Right ventricle myocardium inferior (tissue), 1 donor: ENCODE measurements at regions not wholly inside any gene's neighbourhood (a gene's known extent, or its start where the extent isn't known, plus 50 kb on each side); places are given as distances from the start of the nearest gene placed in this dataset.
A peak's percentile ranks its signal among the peaks of the same experiment; 100 is the strongest.

Experiments
- ATAC-seq: fragments of 200-7000 bp; cut with Tn5 transposase; one replicate; pipeline ENCODE4 v1.9.1; 2020; ENCODE audit warnings: mild to moderate bottlenecking, moderate library complexity
- DNase-seq: peaks from one replicate; pipeline ENCODE4 v3.0.0; 2021; ENCODE audit errors: missing footprints
- intact Hi-C: fragments of 100-400 bp; cut with DNase I; formaldehyde crosslinking; loops from one replicate; pipeline ENCODE4 v1.11.0; 2022
- donor health status: DM: no; HTN: yes; CAD: no; lungs with severe emphysema.

DNA sequence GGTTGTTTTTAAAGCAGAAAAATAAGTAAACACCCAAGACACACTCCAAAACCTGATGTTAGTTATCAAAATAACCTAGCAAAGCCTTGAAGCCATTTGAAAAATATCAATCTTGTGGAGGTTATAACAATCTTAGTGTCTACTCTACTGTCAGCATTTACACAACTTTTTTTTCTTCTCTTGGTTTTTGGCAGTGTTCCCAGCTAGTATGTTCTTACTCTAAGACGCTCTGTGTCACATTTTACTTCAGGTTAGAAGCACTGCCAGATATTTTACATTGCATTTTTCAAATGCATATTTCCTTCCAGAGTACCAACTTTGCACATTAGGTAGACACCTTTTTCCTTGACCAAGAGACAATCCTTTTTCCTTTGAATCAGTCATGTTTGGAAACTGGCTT lies 114.0 kb upstream of the INPP4B start:
- DNase-seq (no peak), ATAC-seq (no peak)
- intact Hi-C loops: no loop called here

- ATAC-seq (peak; percentile 70), DNase-seq (no peak)
- intact Hi-C loops: no loop called here
Measured at GRCh38 chr4:142960867-142961644, 115.0 kb upstream of the INPP4B start.

GRCh38 chr4:142961866-142962265 lies 115.8 kb upstream of the INPP4B start:
- ATAC-seq (peak; percentile 79), DNase-seq (no peak)
- intact Hi-C loops: no loop called here

- no peak for ATAC-seq
- intact Hi-C loops: no loop called here
- no peak for DNase-seq
Measured at GRCh38 chr4:142974328-142974727, 128.2 kb upstream of the INPP4B start.

DNA sequence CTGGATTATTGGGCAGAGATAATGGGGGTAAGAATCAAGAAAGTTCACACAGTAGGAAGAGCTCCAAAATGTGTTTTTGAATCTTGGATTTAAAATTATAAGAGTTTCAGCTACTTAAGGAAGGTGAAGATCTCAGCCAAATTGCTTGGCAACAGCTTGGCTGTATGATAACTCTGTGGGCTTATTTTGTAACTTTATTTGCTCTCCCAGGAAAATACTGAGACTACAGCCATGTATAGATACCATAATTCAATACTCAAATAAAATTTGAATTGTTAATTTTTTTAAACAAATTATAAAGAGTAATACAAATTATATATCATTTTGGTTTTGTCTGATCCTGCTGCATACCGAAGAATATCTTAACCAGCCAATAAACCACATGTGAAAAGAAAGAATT lies 129.5 kb upstream of the INPP4B start:
- ATAC-seq (no peak), DNase-seq (no peak)
- intact Hi-C loops: no loop called here

GRCh38 chr4:142976482-142976881 lies 130.4 kb upstream of the INPP4B start:
- DNase-seq: no peak

DNA sequence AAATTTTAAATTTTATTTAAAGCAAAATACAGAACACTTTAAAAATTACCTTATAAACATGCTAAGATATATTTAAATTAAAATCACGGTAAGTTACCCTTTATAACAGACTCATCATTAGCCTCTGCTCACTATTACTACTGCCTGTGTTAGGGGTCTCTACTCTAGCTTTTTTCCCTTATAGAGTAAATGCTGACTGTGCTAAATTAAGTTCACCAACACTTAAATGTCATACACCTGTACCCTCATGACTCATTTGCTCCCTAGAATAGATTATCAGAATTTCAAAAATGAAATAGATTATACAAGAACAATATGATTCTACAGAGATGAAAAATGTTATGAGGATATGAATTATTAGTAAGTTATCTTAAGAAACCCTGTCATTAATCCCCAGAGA lies 131.1 kb upstream of the INPP4B start:
- intact Hi-C loops: no loop called here
- ATAC-seq (no peak), DNase-seq (no peak)

More at GRCh38 chr4:142976482-142976881, 130.4 kb upstream of the INPP4B start:
- intact Hi-C loops: no loop called here
- ATAC-seq: no peak

GRCh38 chr4:142983065-142983464 lies 137.0 kb upstream of the INPP4B start:
- ATAC-seq: no peak
- intact Hi-C loops: no loop called here

GRCh38 chr4:142983589-142983988 lies 137.5 kb upstream of the INPP4B start:
- intact Hi-C loops: no loop called here
- ATAC-seq (no peak), DNase-seq (no peak)

More at GRCh38 chr4:142983065-142983464, 137.0 kb upstream of the INPP4B start:
- no peak for DNase-seq

GRCh38 chr4:142984871-142985585 lies 138.9 kb upstream of the INPP4B start:
- intact Hi-C loops: no loop called here
- no peak for ATAC-seq
- DNase-seq: no peak

- no peak for ATAC-seq
- DNase-seq: no peak
- intact Hi-C loops: no loop called here
Measured at GRCh38 chr4:143016171-143016570, 168.5 kb upstream of the USP38 start.

DNA sequence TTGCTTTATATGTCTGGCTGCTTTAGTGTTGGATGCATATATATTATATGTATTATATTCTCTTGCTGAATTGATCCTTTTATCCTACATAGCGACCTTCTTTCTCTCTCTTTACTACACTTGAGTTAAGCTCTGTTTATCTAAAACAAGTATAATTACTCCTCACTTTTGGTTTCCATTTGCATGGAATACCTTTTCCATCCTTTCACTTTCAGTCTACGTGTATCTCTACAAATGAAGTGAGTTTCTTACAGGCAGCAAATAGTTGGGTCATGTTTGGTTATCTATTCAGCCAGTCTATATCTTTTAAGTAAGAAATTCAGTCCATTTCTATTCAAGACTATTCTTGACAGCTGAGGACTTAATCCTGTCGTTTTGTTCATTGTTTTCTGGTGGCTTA lies 167.5 kb upstream of the USP38 start:
- intact Hi-C loops: no loop called here
- DNase-seq (no peak), ATAC-seq (no peak)

GRCh38 chr4:143019351-143019750 lies 165.4 kb upstream of the USP38 start:
- no peak for ATAC-seq
- DNase-seq: no peak
- intact Hi-C loops: no loop called here

DNA sequence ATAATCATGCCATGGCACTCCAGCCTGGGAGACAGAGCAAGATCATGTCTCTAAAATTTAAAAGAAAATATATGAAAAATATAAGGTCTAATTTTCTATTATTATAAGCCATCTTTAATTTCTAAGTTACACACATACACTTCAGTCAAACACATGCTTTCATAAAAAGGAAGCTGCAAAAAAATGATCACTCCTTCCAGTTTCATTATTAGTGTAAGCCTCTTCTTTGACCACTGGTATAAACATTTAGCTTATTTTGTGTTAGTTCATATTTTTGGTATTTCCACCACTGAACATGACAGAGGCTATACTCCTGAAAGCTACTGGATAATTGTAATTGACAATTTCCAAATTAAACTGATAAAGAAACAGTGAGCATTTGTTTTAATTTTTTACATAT lies 163.3 kb upstream of the USP38 start:
- no peak for ATAC-seq
- intact Hi-C loops: no loop called here

GRCh38 chr4:143023239-143023918 lies 161.3 kb upstream of the USP38 start:
- intact Hi-C loops: no loop called here
- ATAC-seq (no peak), DNase-seq (no peak)

More for the DNA sequence above, 163.3 kb upstream of the USP38 start:
- DNase-seq: no peak

DNA sequence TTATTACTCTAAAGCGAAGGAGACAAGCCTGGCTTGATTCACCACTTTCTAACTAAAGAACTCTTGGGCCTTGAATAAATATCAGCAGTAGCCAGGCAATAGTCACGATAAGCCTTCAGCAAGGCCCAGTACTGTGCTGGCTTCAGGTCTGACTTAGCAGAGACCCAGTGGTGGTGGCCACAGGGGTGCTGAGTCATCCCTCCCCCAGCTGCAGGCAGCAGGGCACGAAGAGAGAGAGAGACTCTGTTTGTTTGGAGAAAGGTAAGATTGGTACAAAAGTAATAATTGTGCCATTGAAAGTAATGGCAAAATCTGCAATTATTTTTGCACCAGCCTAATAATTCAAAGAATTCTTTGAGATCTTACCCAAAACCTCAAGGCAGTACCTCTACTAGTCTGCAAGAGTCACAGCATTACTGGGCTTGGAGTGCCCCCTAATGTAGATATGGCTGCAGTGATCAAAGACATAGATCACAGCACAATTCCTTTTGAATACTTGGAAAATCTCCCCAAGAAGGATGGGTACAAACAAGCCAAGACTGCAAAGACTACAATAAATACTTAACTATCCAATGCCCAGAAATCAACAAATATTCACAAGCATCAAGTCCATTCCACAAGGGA lies 159.5 kb upstream of the USP38 start:
- ATAC-seq (no peak), DNase-seq (no peak)
- intact Hi-C loops: loop anchor here (1.0 kb wide), 1 partner anchor 142 kb away; no protein-coding TSS in a partner anchor

DNA sequence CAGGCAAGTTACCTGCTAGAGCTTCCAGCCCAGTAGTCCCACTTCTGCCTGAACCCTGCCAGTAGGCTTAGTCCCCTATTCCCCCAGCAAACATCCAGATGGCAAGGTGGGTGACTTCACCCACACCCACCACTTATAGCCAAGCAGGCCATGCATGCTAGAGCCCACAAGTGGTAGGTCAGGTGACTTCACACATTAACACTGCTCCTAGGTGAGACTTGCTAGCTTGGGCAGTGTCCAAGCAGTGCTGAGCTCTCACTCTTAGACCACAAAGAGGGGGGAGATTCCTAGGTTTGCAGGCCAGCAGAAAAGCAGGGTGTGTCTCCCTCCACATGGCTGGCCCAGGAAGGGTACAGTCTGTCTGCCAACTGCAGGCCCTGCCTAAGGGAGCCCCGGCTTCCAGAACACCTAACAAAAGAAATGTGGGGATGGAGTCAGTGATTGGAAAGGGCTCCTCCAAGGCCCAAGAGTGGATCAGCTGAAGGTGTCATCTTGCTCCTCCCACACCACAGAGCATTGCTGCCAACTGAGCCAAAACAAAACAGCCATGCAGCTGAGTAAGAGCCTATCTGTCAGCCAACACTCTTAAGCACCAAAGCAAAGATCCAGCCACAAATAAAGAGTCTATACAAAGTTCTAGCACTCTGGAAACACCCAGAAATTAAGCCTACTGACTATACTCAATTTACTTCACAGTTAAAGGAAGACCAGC lies 158.1 kb upstream of the USP38 start:
- intact Hi-C loops: no loop called here
- no peak for DNase-seq
- no peak for ATAC-seq

GRCh38 chr4:143035661-143036060 lies 149.1 kb upstream of the USP38 start:
- ATAC-seq (no peak), DNase-seq (no peak)
- intact Hi-C loops: no loop called here

DNA sequence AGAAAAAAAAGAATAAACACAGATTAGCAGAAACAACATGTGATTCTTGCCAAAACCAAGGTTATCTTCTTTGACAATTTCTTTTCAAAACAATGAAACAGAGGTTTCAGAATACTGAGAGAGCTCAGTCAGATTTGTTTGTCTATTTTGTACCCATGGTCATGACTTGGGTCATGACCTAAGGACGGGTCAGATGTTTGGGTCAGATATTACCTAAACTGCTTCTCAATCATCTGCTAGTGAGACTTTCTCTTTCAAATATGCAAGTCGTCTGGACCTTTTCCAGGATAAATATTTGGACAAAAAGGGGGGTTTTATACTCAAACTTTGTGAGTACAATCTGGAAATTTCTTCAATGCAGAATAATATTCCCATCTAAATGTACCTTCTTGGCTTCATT lies 148.3 kb upstream of the USP38 start:
- no peak for DNase-seq
- intact Hi-C loops: no loop called here
- no peak for ATAC-seq
